ENCODE measurements at regions not wholly inside any gene's neighbourhood (a gene's known extent, or its start where the extent isn't known, plus 50 kb on each side); places are given as distances from the start of the nearest gene placed in this dataset.

DNA sequence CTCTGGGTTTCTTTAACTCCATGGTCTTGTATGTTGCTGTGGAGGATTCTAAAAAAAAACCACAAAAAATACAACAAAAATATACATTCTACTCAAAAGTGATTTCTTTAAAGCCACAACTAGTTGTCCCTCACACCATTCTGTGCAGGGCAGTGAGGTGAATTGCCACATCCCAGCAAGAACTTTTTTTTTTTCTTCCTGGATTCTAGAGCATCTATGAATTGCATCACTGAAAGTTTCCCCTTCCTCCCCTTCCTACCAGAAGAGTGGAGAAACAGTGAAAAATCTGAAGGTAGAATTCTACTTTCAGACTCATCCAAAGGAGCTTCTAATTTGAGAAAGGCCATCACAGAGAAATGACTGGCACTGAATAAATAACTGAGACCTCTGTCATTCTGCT lies 395.3 kb downstream of the AEBP2 start:
- no peak for DNase-seq

DNA sequence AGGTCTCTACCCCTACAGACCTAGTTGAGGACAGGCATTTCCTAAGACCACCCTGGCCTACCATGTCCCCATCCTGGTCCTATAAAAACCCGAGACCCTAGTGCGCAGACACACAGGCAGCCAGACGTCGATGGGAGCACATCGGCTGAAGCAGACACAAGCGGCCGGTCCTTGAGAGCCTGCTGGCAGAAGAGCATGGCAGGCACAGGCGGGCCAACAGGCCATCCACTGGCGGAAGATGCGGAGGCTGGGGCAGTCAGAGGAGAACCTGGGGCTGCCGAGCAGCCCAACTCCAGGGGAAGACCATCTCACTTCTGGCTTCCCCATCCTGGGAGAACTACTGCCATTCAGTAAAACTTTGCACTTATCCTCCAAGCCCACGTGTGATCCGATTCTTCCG lies 396.8 kb downstream of the AEBP2 start:
- no peak for DNase-seq

DNA sequence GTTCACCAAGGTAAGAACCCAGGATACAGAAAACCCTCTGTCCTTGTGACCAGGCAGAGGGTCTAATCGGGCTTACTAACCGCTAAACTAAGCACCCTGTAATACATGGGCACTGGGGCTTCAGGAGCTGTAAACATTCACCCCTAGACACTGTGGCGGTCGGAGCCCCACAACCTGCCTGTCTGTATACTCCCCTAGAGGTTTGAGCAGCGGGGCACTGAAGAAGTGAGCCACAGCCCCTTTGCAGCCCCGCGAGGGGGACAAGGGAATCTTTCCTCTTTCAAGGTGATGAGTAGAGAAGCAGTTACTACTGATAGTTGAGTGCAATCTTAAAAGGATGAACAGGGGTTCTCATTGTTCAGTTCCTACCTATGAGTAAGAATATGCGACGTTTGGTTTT lies 397.2 kb downstream of the AEBP2 start:
- no peak for DNase-seq

DNA sequence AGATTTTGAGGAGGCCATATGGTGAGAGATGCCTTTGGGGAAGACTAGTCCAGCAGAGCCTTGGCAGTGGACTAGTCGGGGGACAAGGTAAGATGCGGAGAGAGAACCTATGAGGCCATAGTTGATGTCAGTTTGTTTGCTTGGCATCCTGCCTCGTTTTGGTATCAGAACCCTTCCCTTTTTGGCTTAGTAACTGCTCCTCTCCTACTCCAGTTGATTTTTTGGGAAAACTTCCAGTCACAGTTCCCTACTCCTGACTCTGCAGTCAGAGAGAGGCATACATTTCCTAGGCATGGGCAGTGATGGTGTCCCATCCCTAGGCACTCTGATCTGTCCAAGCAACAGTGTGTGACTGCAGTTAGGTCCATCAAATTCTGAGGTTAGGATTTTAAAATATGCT lies 398.3 kb downstream of the AEBP2 start:
- no peak for DNase-seq

DNA sequence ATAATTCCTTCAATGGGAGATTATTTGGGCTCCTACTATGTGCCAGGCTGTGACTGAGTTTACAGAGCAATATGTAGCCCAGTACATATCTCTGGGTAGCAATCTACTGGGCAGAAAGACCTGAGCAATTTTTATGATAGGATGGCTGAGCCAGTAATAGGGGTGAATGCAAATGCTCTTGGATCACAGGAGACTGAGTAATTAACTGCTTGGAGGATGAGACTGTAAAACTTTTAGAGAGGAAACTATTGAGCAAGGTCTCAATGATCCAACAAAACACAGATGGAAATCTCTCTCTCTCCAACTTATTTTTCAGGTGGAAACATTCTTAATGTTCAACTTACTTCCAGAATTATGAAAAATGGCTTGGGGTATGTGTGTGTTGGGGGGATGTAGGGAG lies 402.2 kb downstream of the AEBP2 start:
- DNase-seq: no peak

DNA sequence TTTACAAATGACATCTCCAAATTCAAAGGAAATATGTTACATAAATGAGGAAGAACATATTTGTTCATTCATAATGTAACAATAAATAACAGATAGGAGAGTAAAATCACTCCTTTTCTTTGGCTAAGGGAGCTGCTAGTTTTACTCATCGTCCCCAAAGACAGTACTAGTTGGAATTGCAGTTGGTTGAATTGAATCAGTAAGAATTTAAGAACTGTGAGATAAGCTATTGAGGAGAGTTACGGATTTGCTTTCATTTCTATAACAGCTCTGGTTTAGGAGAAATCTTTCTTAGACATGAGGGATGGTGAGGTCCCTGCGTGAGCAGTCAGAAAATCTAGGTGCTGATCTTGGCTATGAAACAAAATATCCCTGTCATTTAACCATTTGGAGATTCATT lies 402.8 kb downstream of the AEBP2 start:
- no peak for DNase-seq

DNA sequence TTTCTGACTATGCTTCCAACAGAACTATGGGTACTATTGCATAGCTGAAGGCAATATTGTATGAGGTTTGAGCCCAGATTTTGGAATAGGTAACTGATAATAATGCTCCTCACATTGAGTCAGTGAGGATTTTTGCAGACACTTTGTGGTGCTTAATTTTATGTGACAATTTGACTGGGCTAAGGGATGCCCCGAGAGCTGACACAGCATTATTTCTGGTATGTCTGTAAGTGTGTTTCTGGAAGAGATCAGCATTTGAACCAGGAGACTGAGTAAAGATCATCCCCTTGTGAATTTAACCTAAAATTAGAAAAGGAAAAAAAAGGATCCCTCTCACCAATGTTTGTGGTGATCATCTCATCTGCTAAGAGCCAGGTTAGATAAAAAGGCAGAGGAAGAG lies 404.9 kb downstream of the AEBP2 start:
- DNase-seq: no peak

DNA sequence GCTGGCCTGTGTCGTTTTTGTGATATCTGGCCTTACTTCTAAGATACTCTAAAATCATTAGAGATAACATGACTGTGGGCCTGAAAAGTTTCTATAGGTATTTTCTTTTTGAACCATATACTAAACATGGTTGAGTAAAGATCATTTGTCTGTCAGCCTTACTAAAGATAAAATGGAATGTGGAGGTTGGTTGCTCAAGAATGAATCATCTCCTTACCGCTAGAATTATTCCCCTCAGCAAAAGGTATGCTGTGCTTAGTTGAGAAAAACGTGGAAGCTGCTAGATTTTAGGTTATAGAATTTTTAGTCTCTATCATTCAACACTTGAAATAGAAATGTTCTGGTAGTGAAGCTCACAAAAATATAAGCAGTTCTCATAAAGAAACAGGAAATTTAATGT lies 407.3 kb downstream of the AEBP2 start:
- no peak for DNase-seq

DNA sequence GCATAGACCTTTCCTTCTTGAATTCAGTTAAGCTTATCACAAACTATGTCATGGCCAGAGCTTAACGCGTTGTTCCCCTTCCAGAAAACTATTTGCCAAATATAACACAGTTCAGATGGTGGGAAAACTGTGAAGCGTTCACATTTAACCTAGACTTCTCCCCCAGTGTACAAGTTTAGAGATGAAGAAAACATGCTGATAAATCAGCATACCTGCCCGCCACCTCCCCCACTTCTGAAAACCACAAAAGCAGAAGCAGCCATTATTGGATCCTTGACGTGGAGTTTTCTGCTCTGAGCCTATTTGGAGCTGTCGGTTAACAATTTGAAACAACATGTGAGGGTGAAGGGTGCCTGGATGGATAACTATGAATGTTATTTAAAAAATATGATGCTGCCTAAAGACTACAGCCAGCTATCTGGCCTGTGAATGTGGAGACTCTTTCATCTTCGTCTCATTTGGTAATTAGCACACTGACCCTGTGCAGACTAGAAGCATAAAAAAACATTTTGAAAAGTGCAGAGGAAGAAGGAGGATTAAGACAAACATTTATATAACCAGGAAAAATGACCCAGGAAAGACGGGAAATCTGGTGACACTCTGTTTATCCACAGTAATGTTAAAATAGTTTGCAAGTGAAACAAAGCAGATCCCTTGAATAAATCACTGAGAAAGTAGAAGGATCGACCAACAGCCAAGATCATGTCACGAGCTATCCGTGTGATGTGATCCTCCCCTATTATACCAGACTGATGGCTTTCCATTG lies 408.2 kb downstream of the AEBP2 start:
- no peak for DNase-seq

DNA sequence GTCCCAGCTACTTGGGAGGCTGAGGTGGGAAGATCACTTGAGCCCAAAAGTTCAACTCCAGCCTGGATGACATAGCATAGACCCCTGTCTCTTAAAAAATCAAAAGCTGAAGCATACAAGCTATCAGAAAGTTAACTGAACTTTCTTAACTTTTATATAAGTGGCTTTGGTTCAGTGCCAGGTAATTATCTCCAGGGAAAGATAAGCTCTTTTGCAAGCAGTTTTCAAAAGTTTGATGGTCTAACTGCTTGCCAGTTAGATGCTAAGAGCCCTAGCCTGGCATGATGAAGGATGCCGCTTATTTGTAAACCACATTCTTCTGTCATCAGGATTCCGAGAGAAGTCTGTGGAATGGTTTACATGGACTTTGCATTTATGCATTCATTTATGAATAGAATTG lies 409.1 kb downstream of the AEBP2 start:
- DNase-seq: no peak

DNA sequence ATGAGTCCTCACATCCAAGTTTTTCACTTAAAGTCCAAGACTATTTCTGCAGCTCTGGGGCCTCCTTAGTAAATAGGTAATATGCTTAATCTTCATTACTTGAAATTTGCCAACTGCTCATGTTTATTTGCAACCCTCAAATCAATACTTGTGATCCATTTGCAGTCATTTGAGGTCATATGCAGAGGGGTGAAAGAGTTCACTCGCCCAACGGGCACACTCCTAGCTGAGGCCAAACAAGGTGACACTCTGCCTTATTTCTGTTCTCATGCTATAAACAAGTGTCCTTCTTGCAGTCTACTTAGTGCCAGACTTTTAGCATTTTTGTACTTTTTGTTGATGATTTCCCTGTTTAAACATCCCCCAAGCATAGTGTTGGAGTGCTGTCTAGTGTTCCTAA lies 409.9 kb downstream of the AEBP2 start:
- DNase-seq: no peak

DNA sequence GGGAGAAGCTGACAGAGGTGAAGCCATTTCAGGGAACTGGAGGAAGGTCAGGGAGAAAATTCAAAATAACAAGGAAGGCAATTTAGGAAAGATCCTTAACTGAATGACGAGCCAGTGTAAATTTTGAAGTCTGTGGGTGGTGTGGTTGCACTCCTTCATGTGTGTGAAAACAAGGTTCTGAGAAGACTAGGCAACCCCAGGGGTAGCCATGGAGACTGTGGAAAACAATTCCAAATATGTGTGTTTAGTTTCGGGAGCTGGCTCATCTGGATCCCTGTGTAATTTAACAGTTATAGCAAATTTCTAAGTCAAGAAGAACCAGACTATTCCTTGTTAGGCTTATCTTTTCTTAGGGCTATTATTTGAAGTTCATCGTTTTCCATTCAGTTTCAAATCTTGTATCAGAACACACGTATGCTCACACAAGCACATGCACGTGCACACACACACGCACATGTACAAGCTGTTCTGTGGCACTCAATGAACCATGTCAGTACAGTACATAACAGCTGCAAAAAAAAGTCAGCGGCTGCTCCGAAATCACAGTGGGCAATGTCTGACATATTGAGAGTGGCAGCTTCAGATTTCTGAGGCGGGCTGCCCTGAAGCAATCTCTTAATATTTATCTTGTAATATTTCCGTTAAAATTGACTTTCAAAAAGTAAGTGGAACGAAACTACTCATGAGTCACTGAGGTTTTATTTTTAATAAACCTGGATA lies 411.2 kb downstream of the AEBP2 start:
- DNase-seq: no peak

DNA sequence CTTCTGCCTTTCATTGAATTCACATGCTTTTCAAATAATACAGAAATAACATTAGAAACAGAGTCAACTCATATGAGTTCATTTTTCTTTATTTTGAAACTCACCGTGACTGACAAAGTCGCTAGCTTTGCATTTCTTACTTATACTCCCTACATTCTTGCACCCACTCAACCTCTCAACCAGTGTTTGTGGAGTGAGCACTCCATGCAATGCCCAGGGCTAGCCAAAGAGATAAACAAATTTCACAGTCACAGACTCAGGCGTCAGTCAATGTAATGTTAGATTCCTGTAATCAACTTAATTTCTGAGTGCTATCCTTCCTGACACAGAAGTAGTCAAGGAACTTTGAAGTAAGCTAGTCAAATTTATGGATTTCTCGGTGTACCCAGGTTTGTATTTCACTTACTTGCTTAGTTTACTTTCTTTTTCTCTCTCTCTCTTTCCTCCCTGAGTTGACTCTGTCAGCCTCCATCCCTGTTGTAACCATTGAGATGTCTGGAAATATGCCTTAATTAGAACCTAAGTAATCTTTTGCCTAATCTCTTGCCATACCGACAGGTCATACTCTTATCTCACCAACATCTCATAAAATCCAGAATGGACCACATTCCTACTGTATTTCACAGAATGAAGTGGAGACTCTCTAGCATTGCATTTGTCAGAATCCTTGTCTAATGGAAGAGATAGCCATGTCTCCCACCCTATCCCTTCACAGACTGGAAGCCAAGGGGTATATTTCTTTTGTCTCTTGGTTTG lies 413.0 kb downstream of the AEBP2 start:
- DNase-seq: no peak

DNA sequence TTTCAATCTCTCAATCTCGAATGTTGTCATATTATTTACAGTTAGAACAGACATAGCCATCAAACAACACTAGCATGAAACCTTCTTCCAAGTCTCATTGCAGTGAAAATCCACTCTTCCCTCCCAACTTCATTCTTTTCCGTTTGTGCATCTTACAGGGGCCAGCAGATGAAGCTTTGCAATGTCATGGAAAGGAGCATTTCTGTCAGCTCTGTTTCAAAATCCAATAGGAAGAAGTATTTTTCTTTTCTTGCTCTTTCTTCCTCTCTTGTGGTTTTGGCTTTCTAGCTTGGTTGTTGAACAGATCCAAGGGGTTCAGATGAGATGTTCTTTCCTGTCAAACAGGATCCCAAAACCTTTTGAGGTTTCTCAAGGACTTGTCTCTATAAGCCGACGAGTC lies 416.6 kb downstream of the AEBP2 start:
- DNase-seq: no peak

DNA sequence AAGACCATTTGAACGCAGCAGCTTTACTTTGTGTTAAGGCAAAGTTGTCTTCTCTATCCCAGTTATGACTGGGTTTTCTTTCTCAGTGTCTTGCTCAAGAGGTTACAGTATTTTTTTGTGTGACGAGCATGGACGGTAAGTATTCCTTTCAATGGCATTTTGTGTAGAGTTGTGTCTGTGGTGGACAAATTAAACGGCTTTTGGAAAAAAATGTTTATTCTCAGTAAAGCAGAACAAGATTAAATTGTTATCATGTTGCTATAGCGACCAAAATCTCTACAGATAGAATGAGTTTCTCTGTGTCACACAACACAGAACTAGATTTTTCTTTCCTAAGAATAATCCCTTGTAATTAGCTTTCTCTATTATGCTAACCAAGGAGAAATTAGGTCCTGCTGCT lies 417.1 kb downstream of the AEBP2 start:
- DNase-seq: no peak

DNA sequence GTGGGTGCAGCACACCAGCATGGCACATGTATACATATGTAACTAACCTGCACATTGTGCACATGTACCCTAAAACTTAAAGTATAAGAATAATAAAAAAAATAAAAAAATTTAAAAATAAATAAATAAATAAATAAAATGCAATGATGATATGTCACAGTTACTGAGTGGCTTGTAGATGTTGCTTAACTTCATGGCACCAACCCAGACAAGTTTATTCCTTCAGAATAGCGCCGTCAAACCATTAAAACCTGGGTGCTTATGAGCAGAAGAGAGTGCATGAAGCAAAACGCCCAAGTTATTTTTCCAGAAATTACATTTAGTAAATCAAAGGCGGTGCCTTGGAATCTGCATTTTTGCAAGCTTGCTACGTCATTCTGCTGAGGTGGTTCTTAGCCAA lies 417.9 kb downstream of the AEBP2 start:
- no peak for DNase-seq

DNA sequence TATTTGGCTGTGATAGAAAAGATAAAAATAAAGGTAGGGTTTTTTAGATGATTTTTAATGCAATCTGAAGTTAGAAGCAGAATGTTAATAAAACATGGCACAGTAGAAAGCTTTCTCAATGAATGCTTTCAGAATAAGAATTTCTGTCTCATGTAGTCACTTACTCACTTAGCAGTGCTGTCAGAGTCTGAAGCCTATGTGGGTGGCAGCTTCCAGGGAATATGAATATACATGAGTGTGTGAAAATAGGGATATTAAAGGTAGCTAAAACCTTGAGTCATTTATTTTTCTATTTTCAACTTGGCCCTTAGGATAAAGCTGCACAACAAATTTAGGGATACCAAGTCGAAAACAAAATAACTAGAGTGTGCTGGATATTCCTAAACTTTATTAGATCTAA lies 427.9 kb downstream of the AEBP2 start:
- DNase-seq: no peak

DNA sequence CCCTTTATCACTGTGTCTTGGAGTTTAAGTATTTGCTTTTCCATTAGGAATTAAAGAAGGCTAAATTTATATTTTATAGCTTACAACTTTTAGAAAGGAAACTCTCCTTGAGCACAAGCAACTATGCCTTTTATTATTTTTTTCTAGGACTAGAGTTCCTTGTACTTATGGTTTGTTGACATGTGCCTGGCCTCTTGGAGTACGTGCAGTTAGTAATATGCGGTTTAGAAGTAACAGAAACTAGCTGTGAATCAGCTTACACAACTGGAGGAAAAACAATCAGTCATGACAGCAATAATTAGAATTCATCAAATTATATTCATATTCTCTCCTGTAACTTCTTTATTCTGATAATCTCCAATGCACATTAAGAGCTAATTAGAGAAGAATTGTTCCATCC lies 428.7 kb downstream of the AEBP2 start:
- no peak for DNase-seq

DNA sequence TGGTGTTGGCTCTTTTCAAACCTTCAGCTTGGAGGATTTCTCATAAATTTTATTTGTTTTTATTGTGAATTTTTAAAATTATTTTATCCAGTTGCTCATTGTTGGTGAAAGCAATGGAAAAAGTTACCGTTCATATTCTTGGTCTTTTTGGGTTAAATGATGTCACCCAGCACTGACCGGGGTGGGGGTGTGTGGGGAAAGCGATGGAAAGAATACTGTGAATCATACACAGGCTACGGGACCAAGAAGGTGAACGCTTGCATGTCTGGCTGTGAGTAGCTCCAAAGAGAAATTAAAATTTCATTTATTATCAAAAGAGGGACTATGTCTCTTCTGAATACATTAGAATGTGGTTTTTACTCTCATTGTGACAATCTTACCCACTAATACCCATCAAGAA lies 430.1 kb downstream of the AEBP2 start:
- DNase-seq: no peak

DNA sequence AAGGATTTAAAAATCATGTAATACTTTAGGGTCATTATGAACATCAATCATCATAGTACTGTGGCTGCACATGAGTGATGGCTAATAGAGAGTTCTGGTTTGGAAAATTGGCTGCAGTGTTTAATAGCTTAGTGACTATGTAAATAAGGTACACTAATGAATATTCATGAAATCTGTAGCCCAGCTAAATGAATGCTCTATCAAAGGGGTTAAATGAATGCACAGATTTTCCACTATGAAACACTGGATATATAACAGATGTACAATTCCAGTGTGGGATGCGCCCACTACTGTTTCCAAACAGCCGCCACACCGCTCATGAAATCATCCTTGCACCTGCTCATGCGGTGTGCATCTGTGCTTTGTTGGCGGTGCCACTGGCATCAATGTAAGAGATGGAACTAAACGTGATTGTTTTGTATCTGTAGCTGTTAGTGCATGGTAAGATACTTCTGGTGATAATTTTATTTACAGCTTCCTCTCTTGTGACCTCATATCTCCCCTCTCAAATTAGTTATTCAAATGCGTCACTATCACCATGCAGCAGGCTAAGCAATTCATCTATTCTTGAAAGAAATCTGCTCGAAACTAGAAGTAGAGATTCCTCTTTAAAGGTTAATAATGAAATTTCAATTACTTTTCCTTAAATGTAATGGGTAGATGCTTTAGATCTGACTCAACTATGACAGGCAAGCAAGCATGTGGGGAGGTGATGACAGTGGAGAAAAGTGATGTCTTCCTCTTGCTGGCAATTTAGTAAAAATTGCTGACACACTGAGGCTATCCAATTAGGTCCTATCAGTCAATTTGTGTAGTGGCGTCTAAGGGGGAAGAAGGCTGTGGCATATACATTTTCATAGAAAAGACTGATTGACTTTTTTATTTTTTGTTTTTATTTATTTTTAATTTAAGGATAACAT lies 433.6 kb downstream of the AEBP2 start:
- DNase-seq: no peak

DNA sequence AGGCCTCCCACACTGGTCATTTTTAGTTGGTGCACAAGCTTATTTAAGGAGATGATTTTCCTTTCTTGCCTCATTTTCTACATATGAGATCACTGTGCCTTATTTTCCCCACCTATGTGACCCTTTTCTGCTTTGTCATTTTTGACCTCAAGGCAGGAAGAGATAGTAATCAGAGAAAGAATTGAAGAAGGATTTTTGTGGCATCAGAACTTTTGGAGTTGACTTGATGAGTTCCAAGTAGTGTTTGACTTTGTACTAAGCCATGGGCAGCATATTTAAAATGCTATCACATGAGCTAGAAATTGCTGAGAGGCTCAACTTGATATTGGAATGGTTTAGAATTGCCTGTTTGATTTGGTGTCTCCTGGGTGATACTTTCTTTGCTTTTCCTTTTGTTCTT lies 440.8 kb downstream of the AEBP2 start:
- no peak for DNase-seq

DNA sequence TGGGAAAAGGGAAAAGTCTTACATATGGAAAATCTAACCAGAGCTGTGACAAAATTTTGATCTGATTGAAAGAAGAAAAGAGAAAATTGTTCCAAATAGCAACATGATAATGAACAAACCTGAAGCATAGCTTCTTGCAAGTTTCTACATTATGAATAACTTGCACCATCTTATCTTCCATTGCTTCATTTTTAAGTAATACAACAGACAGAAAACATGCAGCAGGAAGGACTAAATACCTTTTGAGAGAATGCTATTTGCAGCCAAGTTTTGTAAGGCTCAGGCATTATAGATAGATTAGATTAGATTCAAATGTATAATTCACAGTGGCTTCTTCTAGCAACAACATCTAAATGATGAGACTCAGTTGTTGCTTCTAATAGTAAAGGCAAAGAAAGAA lies 441.4 kb downstream of the AEBP2 start:
- no peak for DNase-seq

DNA sequence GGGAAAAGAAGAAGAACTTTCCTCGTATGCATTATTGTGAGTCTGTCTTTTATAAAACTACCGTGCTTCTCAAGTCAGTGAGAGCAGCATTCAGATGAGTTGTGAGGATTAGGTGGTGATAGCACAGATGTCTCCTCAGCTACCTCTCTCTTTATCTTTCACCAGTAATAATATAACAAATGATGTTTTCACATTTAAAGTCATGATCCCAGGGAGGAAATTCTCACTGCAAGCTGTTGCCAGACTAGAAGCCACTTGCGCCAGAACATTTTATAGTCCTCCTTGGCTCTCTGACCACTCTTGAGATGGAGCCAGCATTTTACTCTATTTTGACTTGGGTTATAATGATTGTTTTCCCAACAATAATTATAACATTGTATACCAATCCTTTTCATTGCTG lies 443.1 kb downstream of the AEBP2 start:
- DNase-seq: no peak
